ENCODE measurements at regions not wholly inside any gene's neighbourhood (a gene's known extent, or its start where the extent isn't known, plus 50 kb on each side); places are given as distances from the start of the nearest gene placed in this dataset.
A peak's percentile ranks its signal among the peaks of the same experiment; 100 is the strongest.

- H3K56ac ChIP-seq (ENCODE audit: low read length): no peak overlapping the region
- no peaks in the 10 kb centered on the region for H3K79me2 ChIP-seq (ENCODE audit: control insufficient read depth, insufficient read depth, low read length)
- DNase-seq: no peak
- no peak overlapping the region for H2BK15ac ChIP-seq (replicated peaks; ENCODE audit: low read depth)
- no peaks in the 10 kb centered on the region for H3K27me3 ChIP-seq (ENCODE audit: insufficient read depth, low read length, poor library complexity)
- no peak overlapping the region for H2BK120ac ChIP-seq (ENCODE audit: low read depth, low read length)
- no peaks in the 10 kb centered on the region for H3K79me1 ChIP-seq (ENCODE audit: low read length)
- H4K5ac ChIP-seq (ENCODE audit: low read length): no peak overlapping the region
- no peaks in the 10 kb centered on the region for H3K4me1 ChIP-seq (ENCODE audit: control insufficient read depth, low read depth, low read length)
- no peak overlapping the region for H2BK5ac ChIP-seq (ENCODE audit: low read length)
- H2AK5ac ChIP-seq (ENCODE audit: low read length): no peak overlapping the region
- H3K27ac ChIP-seq (ENCODE audit: low read depth, low read length): no peak overlapping the region
- no peak overlapping the region for H3K4ac ChIP-seq (ENCODE audit: low read depth, low read length)
- WGBS (ENCODE audit: extremely low coverage, insufficient coverage, low lambda C conversion rate): no CpG with 5 or more reads among the region's 2 CpGs
- H3K36me3 ChIP-seq (ENCODE audit: control insufficient read depth, insufficient read depth, low read length): no peaks in the 10 kb centered on the region
- no peak overlapping the region for H3K9ac ChIP-seq (ENCODE audit: low read length)
- no peak overlapping the region for H3K4me2 ChIP-seq (ENCODE audit: low read length)
- no peak overlapping the region for H4K8ac ChIP-seq (ENCODE audit: low read depth, low read length)
- no peak overlapping the region for H3K23ac ChIP-seq (ENCODE audit: low read length)
- H3K4me3 ChIP-seq (ENCODE audit: low read length): no peak overlapping the region
- no peak overlapping the region for H3K18ac ChIP-seq (ENCODE audit: low read length)
Measured at GRCh38 chr4:65102419-65102818, 567.9 kb downstream of the EPHA5 start.

- Histone ChIP-seq H4K5ac (ENCODE audit: low read length) (no peak overlapping the region), H4K8ac (ENCODE audit: low read depth, low read length) (no peak overlapping the region), H3K9ac (ENCODE audit: low read length) (no peak overlapping the region), H3K4ac (ENCODE audit: low read depth, low read length) (no peak overlapping the region), H3K79me2 (ENCODE audit: control insufficient read depth, insufficient read depth, low read length) (no peaks in the 10 kb centered on the region), H3K18ac (ENCODE audit: low read length) (no peak overlapping the region), H3K23ac (ENCODE audit: low read length) (no peak overlapping the region), H2AK5ac (ENCODE audit: low read length) (no peak overlapping the region), H3K27ac (ENCODE audit: low read depth, low read length) (no peak overlapping the region), H3K79me1 (ENCODE audit: low read length) (no peaks in the 10 kb centered on the region), H2BK5ac (ENCODE audit: low read length) (no peak overlapping the region), H3K27me3 (ENCODE audit: insufficient read depth, low read length, poor library complexity) (no peaks in the 10 kb centered on the region), H3K56ac (ENCODE audit: low read length) (no peak overlapping the region), H2BK120ac (ENCODE audit: low read depth, low read length) (no peak overlapping the region), H3K4me2 (ENCODE audit: low read length) (no peak overlapping the region), H2BK15ac (replicated peaks; ENCODE audit: low read depth) (no peak overlapping the region), H3K4me1 (ENCODE audit: control insufficient read depth, low read depth, low read length) (no peaks in the 10 kb centered on the region), H3K36me3 (ENCODE audit: control insufficient read depth, insufficient read depth, low read length) (no peaks in the 10 kb centered on the region), H3K4me3 (ENCODE audit: low read length) (no peak overlapping the region)
- DNase-seq: peak; percentile 19
- no CpG with 5 or more reads among the region's 1 CpG for WGBS (ENCODE audit: extremely low coverage, insufficient coverage, low lambda C conversion rate)
Measured at GRCh38 chr4:65096630-65097029, 573.7 kb downstream of the EPHA5 start.

DNA sequence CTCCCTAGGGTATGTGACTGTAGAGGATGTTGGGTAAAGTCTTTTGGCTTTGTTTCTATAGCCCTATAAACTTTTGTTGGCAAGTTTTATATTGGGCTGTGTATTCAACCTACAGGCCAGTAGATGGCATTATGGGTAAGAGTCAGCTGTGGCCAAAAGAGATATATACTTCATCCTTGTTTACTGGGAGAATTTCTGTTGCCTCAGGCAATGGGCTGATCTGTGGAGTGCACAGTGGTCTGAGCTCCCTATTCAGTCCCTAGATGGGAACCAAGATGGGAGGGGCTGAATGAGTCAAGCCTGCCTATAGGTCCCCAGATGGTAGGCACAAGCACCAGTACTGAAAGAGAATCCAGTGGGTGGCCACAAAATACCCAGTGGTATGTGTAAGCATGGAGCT lies 580.6 kb downstream of the EPHA5 start:
- H3K79me2 ChIP-seq (ENCODE audit: control insufficient read depth, insufficient read depth, low read length): no peaks in the 10 kb centered on the region
- peak; percentile 51 for DNase-seq

GRCh38 chr4:65083076-65083475 lies 587.2 kb downstream of the EPHA5 start:
- Histone ChIP-seq H3K36me3 (ENCODE audit: control insufficient read depth, insufficient read depth, low read length) (no peaks in the 10 kb centered on the region), H3K4me3 (ENCODE audit: low read length) (no peak overlapping the region), H3K4ac (ENCODE audit: low read depth, low read length) (no peak overlapping the region), H2BK5ac (ENCODE audit: low read length) (no peak overlapping the region), H3K79me1 (ENCODE audit: low read length) (no peaks in the 10 kb centered on the region), H4K5ac (ENCODE audit: low read length) (no peak overlapping the region), H3K79me2 (ENCODE audit: control insufficient read depth, insufficient read depth, low read length) (no peaks in the 10 kb centered on the region), H2AK5ac (ENCODE audit: low read length) (no peak overlapping the region), H3K27ac (ENCODE audit: low read depth, low read length) (peak overlapping the region; percentile 36), H3K4me2 (ENCODE audit: low read length) (no peak overlapping the region), H3K18ac (ENCODE audit: low read length) (no peak overlapping the region), H2BK120ac (ENCODE audit: low read depth, low read length) (no peak overlapping the region), H3K23ac (ENCODE audit: low read length) (no peak overlapping the region), H2BK15ac (replicated peaks; ENCODE audit: low read depth) (no peak overlapping the region), H3K4me1 (ENCODE audit: control insufficient read depth, low read depth, low read length) (no peaks in the 10 kb centered on the region), H3K9ac (ENCODE audit: low read length) (no peak overlapping the region), H3K27me3 (ENCODE audit: insufficient read depth, low read length, poor library complexity) (no peaks in the 10 kb centered on the region), H4K8ac (ENCODE audit: low read depth, low read length) (no peak overlapping the region), H3K56ac (ENCODE audit: low read length) (no peak overlapping the region)
- DNase-seq: peak; percentile 93
- no CpG with 5 or more reads among the region's 3 CpGs for WGBS (ENCODE audit: extremely low coverage, insufficient coverage, low lambda C conversion rate)

More for the DNA sequence above, 580.6 kb downstream of the EPHA5 start:
- Histone ChIP-seq H4K8ac (ENCODE audit: low read depth, low read length) (no peak overlapping the region), H3K9ac (ENCODE audit: low read length) (no peak overlapping the region), H3K27ac (ENCODE audit: low read depth, low read length) (no peak overlapping the region), H3K56ac (ENCODE audit: low read length) (no peak overlapping the region), H2BK15ac (replicated peaks; ENCODE audit: low read depth) (no peak overlapping the region), H2BK120ac (ENCODE audit: low read depth, low read length) (no peak overlapping the region), H3K27me3 (ENCODE audit: insufficient read depth, low read length, poor library complexity) (no peaks in the 10 kb centered on the region), H3K18ac (ENCODE audit: low read length) (no peak overlapping the region), H3K36me3 (ENCODE audit: control insufficient read depth, insufficient read depth, low read length) (no peaks in the 10 kb centered on the region), H3K4me2 (ENCODE audit: low read length) (no peak overlapping the region), H2BK5ac (ENCODE audit: low read length) (no peak overlapping the region), H2AK5ac (ENCODE audit: low read length) (no peak overlapping the region), H4K5ac (ENCODE audit: low read length) (no peak overlapping the region), H3K4me1 (ENCODE audit: control insufficient read depth, low read depth, low read length) (no peaks in the 10 kb centered on the region), H3K79me1 (ENCODE audit: low read length) (no peaks in the 10 kb centered on the region), H3K4ac (ENCODE audit: low read depth, low read length) (no peak overlapping the region), H3K23ac (ENCODE audit: low read length) (no peak overlapping the region), H3K4me3 (ENCODE audit: low read length) (no peak overlapping the region)

DNA sequence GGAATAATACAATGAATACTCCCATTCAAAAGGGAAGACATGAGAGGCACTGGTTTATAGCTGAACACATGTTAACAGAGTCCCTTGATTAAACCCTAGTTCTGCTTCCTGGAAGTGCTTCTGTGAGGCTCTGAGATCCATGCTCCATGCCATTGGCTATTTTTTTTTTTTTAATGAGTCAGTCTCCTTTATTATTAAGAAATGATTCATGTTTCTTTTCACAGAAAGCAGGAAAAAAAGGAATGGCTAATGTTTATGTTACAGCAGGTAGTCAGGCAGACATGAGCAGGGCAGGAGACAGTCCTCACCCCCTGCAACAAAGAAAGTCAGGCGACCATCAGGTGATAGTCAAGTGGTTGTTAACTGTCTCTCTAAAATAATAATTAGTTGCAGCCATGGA lies 598.7 kb downstream of the EPHA5 start:
- Histone ChIP-seq H3K4me1 (ENCODE audit: control insufficient read depth, low read depth, low read length) (no peaks in the 10 kb centered on the region), H4K5ac (ENCODE audit: low read length) (no peak overlapping the region), H3K9ac (ENCODE audit: low read length) (no peak overlapping the region), H2BK15ac (replicated peaks; ENCODE audit: low read depth) (no peak overlapping the region), H3K79me2 (ENCODE audit: control insufficient read depth, insufficient read depth, low read length) (no peaks in the 10 kb centered on the region), H3K79me1 (ENCODE audit: low read length) (no peaks in the 10 kb centered on the region), H3K27ac (ENCODE audit: low read depth, low read length) (no peak overlapping the region), H4K8ac (ENCODE audit: low read depth, low read length) (no peak overlapping the region), H3K18ac (ENCODE audit: low read length) (no peak overlapping the region), H3K23ac (ENCODE audit: low read length) (no peak overlapping the region), H3K56ac (ENCODE audit: low read length) (no peak overlapping the region), H3K4me2 (ENCODE audit: low read length) (no peak overlapping the region), H2BK120ac (ENCODE audit: low read depth, low read length) (no peak overlapping the region), H3K4ac (ENCODE audit: low read depth, low read length) (no peak overlapping the region), H2AK5ac (ENCODE audit: low read length) (no peak overlapping the region), H3K4me3 (ENCODE audit: low read length) (no peak overlapping the region), H3K27me3 (ENCODE audit: insufficient read depth, low read length, poor library complexity) (no peaks in the 10 kb centered on the region), H2BK5ac (ENCODE audit: low read length) (no peak overlapping the region), H3K36me3 (ENCODE audit: control insufficient read depth, insufficient read depth, low read length) (no peaks in the 10 kb centered on the region)
- no CpG with 5 or more reads among the region's 1 CpG for WGBS (ENCODE audit: extremely low coverage, insufficient coverage, low lambda C conversion rate)
- DNase-seq: no peak

DNA sequence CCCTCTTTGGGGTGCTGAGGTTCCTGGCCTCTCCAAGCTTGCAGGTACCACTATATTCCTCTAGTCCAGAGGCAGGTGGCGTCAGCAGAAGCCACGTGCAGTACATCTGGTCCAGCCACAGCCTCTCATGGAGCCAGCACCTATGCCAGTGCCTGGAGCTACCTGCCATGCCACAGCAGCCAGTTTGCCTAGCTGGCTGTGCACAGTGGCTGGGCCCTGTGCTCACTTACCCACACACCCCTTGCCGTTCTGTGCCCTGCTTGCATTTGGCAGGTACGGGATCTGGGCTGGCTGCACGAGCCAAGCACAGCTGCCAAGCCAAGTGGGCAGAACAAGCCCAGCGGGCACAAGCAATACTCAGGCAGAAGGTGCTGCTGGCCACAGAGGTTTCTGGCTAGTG lies 601.1 kb downstream of the EPHA5 start:
- no peak overlapping the region for H2BK120ac ChIP-seq (ENCODE audit: low read depth, low read length)
- H3K18ac ChIP-seq (ENCODE audit: low read length): no peak overlapping the region
- no peak overlapping the region for H3K23ac ChIP-seq (ENCODE audit: low read length)
- no peak for DNase-seq
- H2BK15ac ChIP-seq (replicated peaks; ENCODE audit: low read depth): no peak overlapping the region
- no peaks in the 10 kb centered on the region for H3K4me1 ChIP-seq (ENCODE audit: control insufficient read depth, low read depth, low read length)
- H3K36me3 ChIP-seq (ENCODE audit: control insufficient read depth, insufficient read depth, low read length): no peaks in the 10 kb centered on the region
- no peak overlapping the region for H3K27ac ChIP-seq (ENCODE audit: low read depth, low read length)
- no CpG with 5 or more reads among the region's 6 CpGs for WGBS (ENCODE audit: extremely low coverage, insufficient coverage, low lambda C conversion rate)
- H3K9ac ChIP-seq (ENCODE audit: low read length): no peak overlapping the region
- H2BK5ac ChIP-seq (ENCODE audit: low read length): no peak overlapping the region
- H3K56ac ChIP-seq (ENCODE audit: low read length): no peak overlapping the region
- no peaks in the 10 kb centered on the region for H3K79me2 ChIP-seq (ENCODE audit: control insufficient read depth, insufficient read depth, low read length)
- no peak overlapping the region for H3K4me2 ChIP-seq (ENCODE audit: low read length)
- no peak overlapping the region for H2AK5ac ChIP-seq (ENCODE audit: low read length)
- no peak overlapping the region for H3K4ac ChIP-seq (ENCODE audit: low read depth, low read length)
- no peak overlapping the region for H3K4me3 ChIP-seq (ENCODE audit: low read length)
- H4K5ac ChIP-seq (ENCODE audit: low read length): no peak overlapping the region
- no peak overlapping the region for H4K8ac ChIP-seq (ENCODE audit: low read depth, low read length)
- H3K79me1 ChIP-seq (ENCODE audit: low read length): no peaks in the 10 kb centered on the region
- H3K27me3 ChIP-seq (ENCODE audit: insufficient read depth, low read length, poor library complexity): no peaks in the 10 kb centered on the region
